NCI-H2081 (cell line): ENCODE measurements at regions not wholly inside any gene's neighbourhood (a gene's known extent, or its start where the extent isn't known, plus 50 kb on each side); places are given as distances from the start of the nearest gene placed in this dataset.

Experiments
- DNase-seq, 2 experiments: peaks; one replicate each; lab custom pipeline; 2025; lab: John Stamatoyannopoulos, UW

DNA sequence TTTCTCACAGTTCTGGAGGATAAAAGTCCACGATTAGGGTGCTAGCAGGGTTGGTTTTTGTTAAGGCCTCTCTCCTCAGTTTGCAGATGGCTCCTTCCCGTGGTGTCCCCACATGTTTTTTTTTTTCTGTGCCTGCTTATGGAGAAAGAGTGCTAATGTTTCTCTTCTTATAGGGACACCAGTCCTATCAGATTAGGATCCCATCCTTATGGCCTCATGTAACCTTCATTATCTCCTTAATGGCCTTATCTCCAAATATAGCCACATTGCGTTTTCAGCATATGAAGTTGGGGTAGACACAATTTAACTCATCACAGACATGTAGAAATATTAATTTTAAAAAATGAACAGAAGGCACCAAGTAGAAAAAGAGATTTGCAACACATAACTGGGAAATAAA is 755.7 kb upstream of the CELF4 start:
- no peak for DNase-seq

DNA sequence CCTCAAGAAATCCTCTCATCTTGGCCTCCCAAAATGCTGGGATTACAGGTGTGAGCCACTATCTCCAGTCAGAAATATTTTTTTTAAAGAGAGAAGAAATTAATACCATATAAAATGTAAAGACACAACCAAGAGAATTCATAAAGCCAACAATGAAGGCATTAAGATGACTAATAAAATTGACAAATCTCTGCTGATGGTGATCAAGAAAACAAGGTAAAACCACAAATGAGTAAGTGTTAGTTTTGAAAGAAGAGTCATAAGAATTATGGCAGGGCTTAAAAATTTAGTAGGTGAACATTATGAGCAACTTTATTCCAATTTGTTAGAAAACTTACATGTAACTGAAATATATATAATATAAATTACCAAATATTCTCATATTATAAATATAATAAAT is 752.8 kb upstream of the CELF4 start:
- DNase-seq, result no peak

DNA sequence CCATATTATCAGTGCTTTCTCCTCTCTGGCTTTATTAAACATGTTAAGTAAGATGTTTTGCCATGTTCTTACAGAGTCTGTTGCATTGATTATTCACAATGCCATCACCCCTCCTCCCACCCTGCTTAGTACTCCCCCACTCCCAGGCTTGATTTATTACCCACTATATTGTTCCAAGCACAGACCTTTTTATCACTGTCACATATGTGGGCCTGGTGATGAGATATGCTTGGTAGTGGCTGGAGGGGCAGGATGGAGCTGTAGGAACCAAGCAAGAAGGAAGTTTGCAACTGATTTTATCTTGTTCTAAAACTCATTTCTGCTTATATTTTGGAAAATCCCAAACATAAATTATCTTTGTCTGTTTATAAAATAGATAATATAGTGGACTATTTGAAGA is 748.2 kb upstream of the CELF4 start:
- DNase-seq, result no peak

DNA sequence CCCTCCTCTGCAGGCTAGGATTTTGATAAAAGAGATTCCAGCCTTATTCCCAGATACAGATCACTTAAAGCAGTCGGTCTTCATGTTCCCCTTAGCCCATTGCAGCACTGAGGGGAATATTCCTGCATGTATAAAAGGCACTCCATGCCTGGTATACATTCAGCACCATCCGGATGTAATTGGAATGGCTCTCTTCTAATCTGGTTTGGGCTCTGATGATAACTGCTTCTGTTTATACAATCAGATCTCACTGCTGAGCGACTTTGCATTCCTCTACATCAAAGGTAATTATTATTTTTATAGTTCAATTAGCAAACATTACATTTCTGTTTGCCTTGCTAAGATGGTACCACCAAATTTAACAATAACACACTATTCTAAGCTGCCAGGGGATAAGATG is 746.9 kb upstream of the CELF4 start:
- no peak for DNase-seq

DNA sequence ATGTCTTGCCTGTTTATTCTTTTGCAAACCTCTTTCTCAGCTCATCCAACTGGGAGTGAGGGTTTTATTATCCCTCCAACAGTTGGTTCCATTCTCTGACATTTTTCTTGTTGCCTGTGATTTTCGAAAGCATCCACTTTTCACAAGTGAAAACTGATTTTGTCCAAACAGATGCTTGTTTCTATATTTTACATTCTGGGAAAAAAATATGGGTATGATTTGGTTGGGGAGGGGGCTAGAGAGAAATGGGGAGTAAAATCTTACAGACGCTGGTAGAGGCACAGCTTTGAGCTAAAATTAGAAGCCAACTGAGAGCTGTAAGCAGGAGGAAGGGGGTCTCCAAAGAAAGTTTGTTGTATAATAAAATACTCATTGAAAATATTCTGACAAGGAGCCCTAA is 745.3 kb upstream of the CELF4 start:
- DNase-seq, result no peak

DNA sequence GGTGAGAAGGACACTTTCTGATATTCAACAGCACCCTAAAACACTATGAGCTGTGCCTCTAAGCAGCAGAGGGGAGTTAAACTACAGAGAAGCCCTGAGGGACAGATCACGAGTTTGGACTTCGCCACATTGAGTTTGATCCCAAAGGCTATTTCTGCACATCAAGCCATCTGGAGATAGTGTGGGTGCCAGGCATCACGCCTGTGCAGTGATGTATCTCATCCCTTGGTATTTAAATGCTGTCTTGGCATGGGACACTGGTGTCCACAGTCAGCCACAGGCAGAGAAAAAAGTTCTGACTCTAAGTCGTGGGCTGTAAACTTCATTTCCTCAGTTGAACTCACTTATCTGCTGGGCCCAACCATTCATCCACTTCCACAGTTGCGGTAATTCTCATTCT is 742.3 kb upstream of the CELF4 start:
- no peak for DNase-seq

DNA sequence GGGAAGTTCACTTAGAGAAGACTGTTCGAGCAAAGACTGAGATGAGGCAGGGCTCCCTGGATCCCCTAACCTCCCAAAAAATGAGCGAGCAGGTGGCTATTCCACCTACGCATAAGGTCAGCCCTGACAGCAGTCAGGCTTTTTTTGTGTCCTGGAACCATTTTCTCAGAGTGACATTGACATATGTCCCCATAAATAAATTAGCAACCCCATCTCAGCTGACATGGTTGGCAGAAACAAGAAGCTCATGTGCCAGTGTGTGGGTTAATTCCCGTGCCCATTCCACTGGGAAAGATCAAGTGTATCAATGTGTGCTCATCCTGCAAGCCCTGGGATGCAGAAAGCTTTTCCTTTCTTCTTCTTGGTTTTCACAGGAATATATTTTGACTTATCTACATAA is 740.4 kb upstream of the CELF4 start:
- no peak for DNase-seq

DNA sequence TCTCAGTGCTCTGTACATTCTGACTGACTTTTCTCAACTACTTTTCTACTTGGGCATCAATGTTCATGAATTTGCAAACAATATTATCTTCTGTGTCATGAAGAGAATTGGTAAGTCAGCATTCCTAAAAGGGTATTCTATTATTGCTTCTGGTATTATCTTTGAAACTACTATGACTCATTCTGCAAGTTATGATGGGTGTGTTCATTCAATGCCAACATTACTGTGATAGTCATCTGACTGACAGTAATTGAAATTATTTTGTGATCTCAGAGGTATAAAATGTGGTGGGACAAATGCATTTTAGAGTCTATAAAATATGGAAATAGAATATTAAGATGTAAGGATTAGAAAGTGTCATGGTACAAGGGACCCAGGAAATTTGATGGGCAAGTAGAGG is 736.0 kb upstream of the CELF4 start:
- no peak for DNase-seq

DNA sequence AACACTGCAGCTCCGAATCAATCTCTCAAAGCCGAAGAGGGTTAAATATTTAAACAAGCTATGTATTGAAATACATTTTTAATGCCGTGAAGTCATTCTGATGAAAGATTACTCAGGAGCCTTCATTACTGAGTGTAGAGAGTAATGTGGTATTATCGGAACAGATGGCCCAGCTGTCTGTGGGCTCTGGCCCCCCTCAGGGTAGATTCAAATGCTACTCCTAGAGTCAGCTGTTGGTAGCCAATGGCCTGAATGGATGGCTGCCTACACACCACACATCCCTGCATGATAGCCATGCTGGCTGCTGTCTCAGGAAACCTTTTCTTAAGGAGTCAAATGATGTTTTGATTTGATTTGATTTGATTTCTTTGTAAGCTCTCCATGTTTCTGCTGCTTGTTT is 732.3 kb upstream of the CELF4 start:
- DNase-seq, result peak in 1 of 2 experiments; percentile 9

DNA sequence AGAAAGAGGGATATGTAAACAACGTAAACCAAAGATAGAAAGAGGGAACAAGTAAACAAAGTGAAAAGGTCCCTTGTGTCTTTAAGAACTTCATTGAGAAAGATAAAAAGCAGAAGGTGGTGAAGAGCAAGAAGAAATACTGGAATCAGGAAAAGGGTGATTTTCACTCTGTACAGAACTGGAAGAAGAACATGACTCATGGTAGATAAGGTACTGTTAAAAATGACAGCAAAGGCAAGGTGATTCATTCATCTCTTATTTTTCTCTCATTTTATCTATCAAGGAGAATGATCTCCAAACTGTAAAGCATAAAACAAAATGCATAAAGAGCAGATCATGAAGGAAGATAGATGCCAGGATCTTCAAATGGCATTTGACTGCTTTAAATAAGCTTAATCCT is 724.6 kb upstream of the CELF4 start:
- DNase-seq, result no peak

DNA sequence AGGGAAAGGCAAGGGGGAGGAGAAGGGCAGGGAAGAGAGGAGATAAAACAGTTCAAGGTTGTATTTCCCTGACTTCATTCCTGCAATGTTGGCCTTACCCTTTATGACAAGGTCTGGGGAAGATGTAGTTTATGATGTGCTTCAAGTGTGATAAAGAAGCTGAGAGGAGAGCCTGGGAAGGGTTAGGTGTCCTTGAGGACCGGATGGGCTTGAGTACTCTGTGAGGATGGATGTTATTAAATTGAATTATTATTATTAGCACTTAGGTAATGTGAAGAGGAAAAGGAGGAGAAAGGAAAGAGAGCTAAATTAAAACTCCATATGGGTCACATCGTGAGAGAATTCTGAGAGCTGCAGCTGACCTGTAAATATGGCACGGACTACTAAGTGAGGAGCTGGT is 719.4 kb upstream of the CELF4 start:
- no peak for DNase-seq

DNA sequence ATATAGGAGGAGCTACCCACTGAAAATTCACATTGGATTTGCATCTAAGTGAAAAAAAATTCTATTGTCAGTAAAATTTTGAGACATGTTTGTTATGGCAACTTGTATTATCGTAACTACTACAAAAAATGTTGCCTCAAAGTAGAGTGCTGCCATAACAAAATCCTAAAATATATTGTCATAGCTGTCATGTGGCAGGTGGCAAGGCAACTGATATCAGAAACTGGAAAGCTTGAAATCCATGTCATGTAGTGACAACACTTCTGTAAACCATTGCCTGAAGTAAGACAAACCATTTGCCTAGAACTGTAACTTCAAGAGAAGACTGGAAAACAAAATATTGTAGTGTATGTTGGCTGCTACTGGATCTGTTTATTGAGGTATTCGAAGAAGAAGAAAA is 697.5 kb upstream of the CELF4 start:
- no peak for DNase-seq

DNA sequence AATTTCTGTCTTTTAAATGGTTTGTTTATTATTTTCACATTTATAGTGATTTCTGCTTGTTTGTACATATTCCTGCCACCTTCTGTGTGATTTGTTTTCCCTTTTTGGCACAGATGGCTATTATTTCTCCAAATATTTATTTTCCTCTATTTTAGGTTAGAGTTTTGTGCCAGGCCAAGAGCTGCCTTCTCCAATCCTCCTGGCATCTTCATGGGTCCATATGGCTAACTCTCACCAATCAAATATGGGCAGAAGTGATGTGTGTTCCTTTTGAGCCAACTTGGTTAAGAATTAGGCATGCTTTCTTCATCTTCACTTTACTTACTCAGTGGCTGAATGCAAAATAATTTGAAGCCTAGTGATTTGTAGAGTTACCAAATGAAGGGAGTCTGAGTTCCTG is 697.1 kb upstream of the CELF4 start:
- DNase-seq, result no peak

DNA sequence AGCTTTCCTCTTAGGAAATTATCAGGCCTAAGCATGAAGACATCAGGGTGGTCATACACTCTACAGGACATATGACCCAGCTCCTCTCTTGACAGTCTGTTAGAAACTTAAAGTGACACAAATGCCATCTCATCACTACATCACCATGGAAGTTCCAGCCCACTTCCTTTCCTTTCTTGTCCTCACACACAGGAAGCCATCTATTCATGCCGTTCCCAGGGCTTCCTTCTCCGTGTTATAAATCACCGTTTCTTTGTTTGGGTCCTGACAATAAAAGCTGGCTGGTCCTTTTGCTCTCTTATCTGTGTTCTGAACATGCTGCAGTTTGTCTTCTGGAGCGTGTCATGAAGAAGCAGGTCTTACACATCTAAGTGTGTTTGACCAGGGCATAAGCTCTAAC is 692.1 kb upstream of the CELF4 start:
- no peak for DNase-seq

DNA sequence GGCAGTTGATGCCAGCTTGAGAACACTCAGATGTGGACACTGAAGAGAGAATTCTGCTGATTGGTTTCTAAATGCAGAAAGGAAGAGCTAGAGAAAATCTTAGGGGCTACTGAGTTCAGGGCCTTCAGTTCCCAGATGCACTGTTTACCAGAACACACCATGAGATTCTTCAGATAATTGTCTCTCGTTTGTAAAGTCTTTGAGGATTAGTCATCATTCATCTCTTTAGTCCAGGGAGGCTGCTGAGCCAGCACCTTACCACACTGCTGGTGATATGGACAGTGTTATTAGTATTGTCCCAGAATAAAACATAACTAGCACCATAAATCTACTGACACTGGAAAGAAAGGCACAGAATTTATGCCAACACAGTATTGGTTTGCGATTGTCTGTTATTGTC is 690.8 kb upstream of the CELF4 start:
- DNase-seq, result no peak

DNA sequence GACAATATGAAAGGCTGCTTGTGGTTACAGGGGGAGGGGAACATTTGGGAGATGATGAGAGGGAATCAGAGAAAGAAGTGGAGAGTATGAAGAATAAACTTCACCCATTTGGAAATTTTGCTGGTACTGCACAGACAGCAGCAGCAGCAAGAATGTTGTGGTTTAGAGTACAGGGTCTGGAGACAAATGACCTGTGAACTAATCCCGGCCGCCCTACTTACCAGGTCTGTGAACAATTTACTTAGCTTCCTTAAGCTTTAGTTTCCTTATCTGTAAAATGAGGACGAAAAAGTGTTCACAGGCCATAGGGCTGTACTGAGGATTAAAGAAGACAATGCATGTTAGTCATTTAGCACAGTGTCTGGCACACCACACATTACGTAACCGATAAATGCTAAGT is 685.4 kb upstream of the CELF4 start:
- no peak for DNase-seq

DNA sequence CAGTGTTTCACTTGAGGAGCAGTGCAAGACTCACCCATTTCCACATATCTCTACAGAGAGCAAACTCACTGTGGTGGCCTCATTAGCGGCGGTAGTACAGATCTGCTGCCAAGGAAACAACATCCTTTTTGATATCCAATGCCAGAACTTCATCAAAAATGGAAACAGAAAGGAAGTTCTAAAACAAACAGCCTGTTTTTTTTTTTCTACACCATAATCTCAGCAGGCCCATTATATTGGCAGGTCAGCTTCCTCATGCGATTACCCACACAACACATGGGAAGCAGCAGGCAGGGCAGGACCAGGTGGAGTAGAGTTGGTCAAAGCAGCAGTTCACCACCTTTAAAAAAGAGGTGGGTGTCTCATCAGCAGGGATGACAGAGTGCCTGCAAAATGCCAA is 678.9 kb upstream of the CELF4 start:
- peak in 1 of 2 experiments; percentile 56 for DNase-seq

DNA sequence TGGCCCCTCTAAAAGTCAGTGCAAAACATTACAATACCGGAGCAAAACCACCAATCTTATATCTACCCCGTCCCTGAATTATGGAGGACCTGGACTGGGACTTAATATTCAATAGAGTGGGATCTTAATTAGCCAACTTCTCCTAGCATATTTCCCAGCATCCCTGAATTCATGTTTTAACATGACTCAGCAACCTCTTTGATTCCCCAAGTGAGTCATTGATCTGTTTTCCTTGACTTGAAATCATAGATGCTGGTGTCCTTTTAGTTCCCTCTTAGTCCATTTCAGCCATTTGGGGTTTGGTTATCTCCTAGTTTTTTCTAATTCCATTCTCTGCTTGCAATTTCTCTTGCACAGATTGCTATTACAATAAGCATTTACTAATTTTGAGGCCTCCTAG is 677.7 kb upstream of the CELF4 start:
- DNase-seq, result no peak

DNA sequence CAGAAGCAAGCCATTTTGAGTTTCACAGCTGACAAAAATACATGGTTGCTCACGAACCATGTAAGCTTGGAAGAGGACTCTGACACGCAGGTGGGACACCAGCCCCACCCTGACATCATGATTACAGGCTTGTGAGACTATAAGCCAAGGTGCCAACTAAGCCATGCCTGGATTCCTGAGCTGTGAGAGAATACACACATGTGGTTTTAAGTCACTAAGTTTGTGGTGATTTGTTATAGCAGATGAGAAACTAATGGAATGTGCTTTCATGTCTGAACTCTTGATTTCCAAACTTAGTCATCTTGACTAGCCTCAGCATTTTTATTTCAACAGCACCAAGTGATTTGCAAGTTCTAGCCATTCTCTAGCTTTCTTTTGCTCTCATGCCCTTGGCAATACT is 676.1 kb upstream of the CELF4 start:
- DNase-seq, result no peak

DNA sequence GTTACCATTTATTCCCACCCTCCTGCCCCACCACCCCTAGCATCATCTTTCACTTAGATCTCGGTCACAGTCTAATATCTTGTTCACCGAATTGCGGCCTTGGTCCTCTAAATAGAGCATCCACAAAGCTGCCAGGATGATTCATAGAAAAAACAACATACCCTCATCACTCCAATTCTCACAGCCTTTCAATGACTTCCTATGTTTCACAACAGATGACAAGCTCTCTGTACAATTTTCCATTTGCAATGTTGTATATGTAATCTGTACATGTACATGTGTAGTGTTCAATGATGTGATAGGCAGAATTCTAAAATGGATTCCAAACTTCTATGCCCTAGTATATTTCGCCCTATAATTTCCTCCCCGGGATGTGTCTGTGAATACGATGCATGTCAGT is 675.6 kb upstream of the CELF4 start:
- DNase-seq, result no peak

DNA sequence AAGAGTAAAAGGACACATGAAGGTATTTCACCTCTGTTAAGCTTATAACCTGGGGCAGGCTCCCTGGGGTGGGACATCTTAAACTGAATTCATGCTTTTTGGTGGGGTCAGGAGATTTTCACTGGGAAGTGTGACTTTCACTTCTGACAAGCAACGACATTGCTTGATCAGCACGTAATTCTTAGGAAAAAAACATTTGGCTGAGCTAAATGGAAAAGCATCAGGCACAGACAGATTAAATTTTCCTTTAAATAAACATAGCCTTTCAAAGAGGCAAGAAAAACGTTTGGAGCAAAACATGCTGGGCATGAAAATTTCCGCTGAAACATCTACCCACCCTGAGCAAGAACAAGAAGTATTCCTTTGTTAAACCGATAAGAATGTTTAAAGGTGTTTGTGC is 674.0 kb upstream of the CELF4 start:
- no peak for DNase-seq

DNA sequence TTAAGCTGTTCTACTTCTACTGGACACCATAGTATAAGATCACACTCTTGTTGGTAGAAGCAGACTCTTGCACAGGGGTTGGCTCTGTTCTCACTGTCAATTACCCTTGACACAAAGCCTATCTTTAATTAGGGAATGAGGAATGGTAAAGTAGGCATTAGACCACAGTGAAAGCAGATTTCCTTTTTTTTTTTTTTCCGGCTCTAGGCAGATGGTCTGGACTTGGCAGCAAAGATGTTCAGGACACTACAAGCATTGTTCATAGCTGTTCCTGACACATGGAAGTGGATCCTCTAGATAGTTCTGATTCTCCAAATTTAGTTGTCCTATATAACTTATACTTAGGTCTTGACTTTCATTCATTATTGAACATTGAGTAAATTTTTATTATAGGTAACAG is 672.2 kb upstream of the CELF4 start:
- no peak for DNase-seq

DNA sequence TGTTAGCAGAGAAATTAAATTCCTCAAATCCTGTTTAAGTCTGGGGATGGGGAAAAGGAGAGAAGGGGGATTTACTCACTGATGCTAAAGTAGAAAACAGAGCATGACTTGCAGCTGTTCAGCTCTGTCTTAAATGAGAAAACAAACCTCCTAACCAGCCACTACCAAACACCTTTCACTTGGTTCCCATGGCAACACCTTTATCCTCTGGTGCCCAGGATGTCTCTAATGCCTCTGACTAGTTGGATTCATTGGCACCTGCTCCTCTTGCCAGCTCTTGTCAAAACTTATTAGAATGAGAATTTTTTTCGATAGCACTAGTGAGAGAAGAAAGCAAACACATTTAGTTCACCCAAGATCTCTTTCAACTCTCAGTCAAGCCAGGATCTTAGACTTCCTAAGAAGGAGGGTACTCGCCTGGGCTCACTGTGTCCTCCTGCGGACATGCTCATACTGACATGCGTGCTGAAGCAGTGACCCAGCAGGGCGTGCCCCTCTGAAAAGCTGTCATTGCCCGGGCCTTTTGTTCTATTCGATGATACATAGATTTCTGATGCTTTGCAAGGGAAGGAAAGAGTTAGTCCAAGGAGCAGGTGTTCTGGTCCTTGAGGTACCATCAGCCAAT is 656.0 kb upstream of the CELF4 start:
- DNase-seq, result peak in 1 of 2 experiments; percentile 4

DNA sequence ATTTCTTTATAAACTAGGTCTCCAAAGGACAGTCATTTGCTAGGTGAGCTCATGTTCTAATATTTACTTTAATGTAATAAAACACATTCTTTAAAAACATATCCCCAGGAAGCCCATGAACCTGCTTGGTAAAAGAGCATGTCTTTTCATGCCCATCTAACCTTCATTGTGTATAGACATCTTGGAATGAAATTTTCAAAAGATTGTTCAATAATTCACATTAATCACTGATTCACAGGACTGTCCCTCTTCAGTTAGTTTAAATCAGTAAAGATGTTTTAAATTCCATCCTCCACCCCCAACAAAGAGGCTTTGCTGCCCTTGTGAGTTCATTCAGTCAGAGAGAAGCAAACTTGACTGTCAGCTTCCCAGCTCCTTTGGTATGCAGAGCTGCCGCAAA is 633.4 kb upstream of the CELF4 start:
- DNase-seq, result no peak

DNA sequence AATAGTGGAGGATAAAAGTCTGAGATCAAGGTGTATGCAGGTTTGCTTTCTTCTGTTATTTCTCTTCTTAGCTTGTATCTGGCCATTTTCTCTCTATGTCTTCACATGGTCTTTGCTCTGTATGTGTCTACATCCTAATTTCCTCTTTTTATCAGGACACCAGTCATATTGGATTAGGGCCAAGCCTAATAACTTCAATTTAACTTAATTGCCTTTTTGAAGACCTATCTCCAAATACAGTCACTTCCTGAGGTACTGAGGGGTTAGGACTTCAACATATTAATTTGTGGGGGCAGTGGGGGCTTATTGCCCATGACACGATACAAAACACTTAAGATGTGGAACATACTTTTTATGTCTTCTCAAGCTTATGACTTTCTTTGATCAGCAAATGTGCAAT is 632.9 kb upstream of the CELF4 start:
- no peak for DNase-seq
